K562 (cell line): ENCODE measurements at regions not wholly inside any gene's neighbourhood (a gene's known extent, or its start where the extent isn't known, plus 50 kb on each side); places are given as distances from the start of the nearest gene placed in this dataset.

Source experiments
- ETS2 ChIP-seq: IDR thresholded peaks from 2 replicates; pipeline ENCODE4 v1.6.1; 2016; ENCODE audit warnings: borderline replicate concordance, missing genetic modification characterization, mild to moderate bottlenecking, moderate library complexity, missing compliant biosample characterization; ENCODE audit not compliant: poor library complexity, severe bottlenecking
- HNRNPUL1 ChIP-seq: fragments of 200-400 bp; formaldehyde crosslinking; IDR thresholded peaks from 2 replicates; pipeline ENCODE4 v1.6.1; 2017; ENCODE audit warnings: low read length
- KAT2B ChIP-seq: IDR thresholded peaks from one replicate; pipeline ENCODE4 v1.6.1; 2012; ENCODE audit warnings: low read depth, mild to moderate bottlenecking, control low read depth, inconsistent platforms, low read length, moderate library complexity
- KHSRP ChIP-seq: fragments of 450-650 bp; IDR thresholded peaks from 2 replicates; pipeline ENCODE4 v1.6.1; 2017
- L3MBTL2 ChIP-seq: fragments of 450-650 bp; IDR thresholded peaks from 2 replicates; pipeline ENCODE4 v1.6.1; 2016; ENCODE audit warnings: mild to moderate bottlenecking, moderate library complexity
- NCOR1 ChIP-seq: fragments of 450-650 bp; IDR thresholded peaks from 2 replicates; pipeline ENCODE4 v1.6.1; 2016; ENCODE audit warnings: mild to moderate bottlenecking, moderate library complexity
- PCBP1 ChIP-seq: fragments of 200-400 bp; formaldehyde crosslinking; IDR thresholded peaks from 2 replicates; pipeline ENCODE4 v1.6.1; 2018; ENCODE audit warnings: mild to moderate bottlenecking, low read depth, low read length; ENCODE audit not compliant: poor library complexity, severe bottlenecking
- RUNX1 ChIP-seq: sonication (generic); IDR thresholded peaks from 2 replicates; pipeline ENCODE4 v1.6.1; 2016; ENCODE audit warnings: antibody characterized with exemption, low read depth
- SLC30A9 ChIP-seq: fragments of 250-450 bp; sonication (Bioruptor Pico); IDR thresholded peaks from 2 replicates; pipeline ENCODE4 v1.8.0; 2022; ENCODE audit warnings: mild to moderate bottlenecking, moderate library complexity
- SMAD3 ChIP-seq: fragments of 450-650 bp; formaldehyde crosslinking; conservative IDR thresholded peaks from 2 replicates; pipeline ENCODE4 v1.4.0; 2020; ENCODE audit warnings: mild to moderate bottlenecking
- SREBF2 ChIP-seq: sonication (generic); formaldehyde crosslinking; IDR thresholded peaks from 2 replicates; pipeline ENCODE4 v1.4.0; 2020; ENCODE audit warnings: mild to moderate bottlenecking, missing genetic modification reagents
- TCF7 ChIP-seq: sonication (generic); IDR thresholded peaks from 2 replicates; pipeline ENCODE4 v1.6.1; 2016; ENCODE audit warnings: antibody characterized with exemption, borderline replicate concordance
- TOE1 ChIP-seq, 2 experiments: fragments of 450-650 bp in 1 of 2; sonication (generic) in 1 of 2; formaldehyde crosslinking in 1 of 2; IDR thresholded peaks; 2 replicates each; pipeline versions ENCODE4 v1.7.1 to v1.8.0; 2016 to 2022; ENCODE audit warnings: borderline replicate concordance in 2 of 2, mild to moderate bottlenecking in 2 of 2, antibody characterized with exemption in 1 of 2, inconsistent platforms in 1 of 2, low read depth in 1 of 2, missing genetic modification reagents in 1 of 2, moderate library complexity in 1 of 2
- ZNF124 ChIP-seq: sonication (generic); formaldehyde crosslinking; IDR thresholded peaks from 2 replicates; pipeline ENCODE4 v1.8.1; 2022; ENCODE audit warnings: missing genetic modification reagents
- ZNF140 ChIP-seq: fragments of 250-450 bp; sonication (Bioruptor Pico); IDR thresholded peaks from 2 replicates; pipeline ENCODE4 v1.8.0; 2021; ENCODE audit warnings: moderate library complexity, mild to moderate bottlenecking, inconsistent platforms
- ZNF146 ChIP-seq: IDR thresholded peaks from one replicate; pipeline ENCODE4 v1.6.1; 2018; ENCODE audit warnings: missing compliant biosample characterization; ENCODE audit not compliant: unreplicated experiment
- ZNF184 ChIP-seq: sonication (generic); formaldehyde crosslinking; IDR thresholded peaks from 2 replicates; pipeline ENCODE4 v1.5.0; 2020; ENCODE audit warnings: missing genetic modification reagents
- TF ChIP-seq, protein P1 (sequence below): fragments of 250-450 bp; sonication (Bioruptor Pico); IDR thresholded peaks from 2 replicates; pipeline ENCODE4 v1.5.1; 2021; ENCODE audit warnings: mild to moderate bottlenecking
- TF ChIP-seq, protein P2 (sequence below): fragments of 450-650 bp; formaldehyde crosslinking; IDR thresholded peaks from 2 replicates; pipeline ENCODE4 v1.4.0; 2020; ENCODE audit warnings: mild to moderate bottlenecking, moderate library complexity
- TF ChIP-seq, protein P3 (sequence below): IDR thresholded peaks from 2 replicates; pipeline ENCODE4 v1.6.1; 2016; ENCODE audit warnings: missing genetic modification characterization, missing compliant biosample characterization
- TF ChIP-seq, protein P4 (sequence below), 2 experiments: fragments of 150-350 bp in 1 of 2; IDR thresholded peaks; 2 replicates each; pipeline ENCODE4 v1.6.1; 2012 to 2016; ENCODE audit warnings: low read depth in 2 of 2, low read length in 2 of 2, mild to moderate bottlenecking in 1 of 2, moderate library complexity in 1 of 2

DNA sequence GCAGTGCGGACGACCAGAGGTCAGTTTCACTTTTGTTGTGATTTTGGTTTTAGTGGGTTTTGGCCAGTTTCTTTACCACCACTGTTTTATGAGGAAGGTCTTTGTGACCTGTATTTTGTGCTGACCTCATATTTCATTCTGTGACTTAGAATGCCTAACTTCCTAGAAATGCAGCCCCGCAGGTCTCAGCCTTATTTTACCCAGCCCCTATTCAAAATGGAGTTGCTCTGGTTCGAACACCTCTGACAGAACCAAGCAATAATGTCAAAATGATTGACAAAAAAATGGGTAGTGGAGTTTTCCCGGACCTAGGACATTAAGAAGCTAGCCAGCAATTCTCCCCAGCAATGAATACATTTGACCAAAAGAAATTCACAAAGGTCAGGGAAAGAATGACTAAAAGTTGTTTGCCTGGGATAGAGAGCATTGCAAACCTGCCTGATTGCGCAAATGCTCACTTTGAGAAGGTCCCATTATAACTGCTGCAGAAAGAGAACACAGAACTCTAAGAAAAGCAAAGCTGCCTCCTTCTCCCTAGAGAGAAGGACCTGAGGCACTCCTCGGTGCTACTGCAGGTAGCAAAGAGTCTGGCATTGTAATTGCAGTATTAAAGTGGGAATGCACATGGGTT lies 288.8 kb downstream of the ADGB start (continued):
- TF ChIP-seq, protein P1, sequence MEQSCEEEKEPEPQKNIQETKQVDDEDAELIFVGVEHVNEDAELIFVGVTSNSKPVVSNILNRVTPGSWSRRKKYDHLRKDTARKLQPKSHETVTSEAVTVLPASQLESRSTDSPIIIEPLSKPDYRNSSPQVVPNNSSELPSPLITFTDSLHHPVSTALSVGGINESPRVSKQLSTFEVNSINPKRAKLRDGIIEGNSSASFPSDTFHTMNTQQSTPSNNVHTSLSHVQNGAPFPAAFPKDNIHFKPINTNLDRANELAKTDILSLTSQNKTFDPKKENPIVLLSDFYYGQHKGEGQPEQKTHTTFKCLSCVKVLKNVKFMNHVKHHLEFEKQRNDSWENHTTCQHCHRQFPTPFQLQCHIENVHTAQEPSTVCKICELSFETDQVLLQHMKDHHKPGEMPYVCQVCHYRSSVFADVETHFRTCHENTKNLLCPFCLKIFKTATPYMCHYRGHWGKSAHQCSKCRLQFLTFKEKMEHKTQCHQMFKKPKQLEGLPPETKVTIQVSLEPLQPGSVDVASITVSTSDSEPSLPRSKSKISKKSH (CRISPR knock-in tag): peak; percentile 100
- TF ChIP-seq PCBP1: no peak
- no peak for TF ChIP-seq ZNF146
- no peak for TF ChIP-seq ZNF184
- peak; percentile 100 for TF ChIP-seq SMAD3 (CRISPR knock-in tag)
- TF ChIP-seq, protein P2, sequence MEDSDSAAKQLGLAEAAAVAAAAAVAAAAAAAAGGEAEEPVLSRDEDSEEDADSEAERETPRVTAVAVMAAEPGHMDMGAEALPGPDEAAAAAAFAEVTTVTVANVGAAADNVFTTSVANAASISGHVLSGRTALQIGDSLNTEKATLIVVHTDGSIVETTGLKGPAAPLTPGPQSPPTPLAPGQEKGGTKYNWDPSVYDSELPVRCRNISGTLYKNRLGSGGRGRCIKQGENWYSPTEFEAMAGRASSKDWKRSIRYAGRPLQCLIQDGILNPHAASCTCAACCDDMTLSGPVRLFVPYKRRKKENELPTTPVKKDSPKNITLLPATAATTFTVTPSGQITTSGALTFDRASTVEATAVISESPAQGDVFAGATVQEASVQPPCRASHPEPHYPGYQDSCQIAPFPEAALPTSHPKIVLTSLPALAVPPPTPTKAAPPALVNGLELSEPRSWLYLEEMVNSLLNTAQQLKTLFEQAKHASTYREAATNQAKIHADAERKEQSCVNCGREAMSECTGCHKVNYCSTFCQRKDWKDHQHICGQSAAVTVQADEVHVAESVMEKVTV: peak; percentile 98
- TF ChIP-seq L3MBTL2: no peak; the same call in 1 of the 2 replicates
- peak; percentile 100 for TF ChIP-seq ZNF140 (CRISPR knock-in tag)
- TF ChIP-seq HNRNPUL1: no peak
- TF ChIP-seq KAT2B: no peak
- no peak for TF ChIP-seq NCOR1
- no peak for TF ChIP-seq SREBF2
- TF ChIP-seq, protein P3, sequence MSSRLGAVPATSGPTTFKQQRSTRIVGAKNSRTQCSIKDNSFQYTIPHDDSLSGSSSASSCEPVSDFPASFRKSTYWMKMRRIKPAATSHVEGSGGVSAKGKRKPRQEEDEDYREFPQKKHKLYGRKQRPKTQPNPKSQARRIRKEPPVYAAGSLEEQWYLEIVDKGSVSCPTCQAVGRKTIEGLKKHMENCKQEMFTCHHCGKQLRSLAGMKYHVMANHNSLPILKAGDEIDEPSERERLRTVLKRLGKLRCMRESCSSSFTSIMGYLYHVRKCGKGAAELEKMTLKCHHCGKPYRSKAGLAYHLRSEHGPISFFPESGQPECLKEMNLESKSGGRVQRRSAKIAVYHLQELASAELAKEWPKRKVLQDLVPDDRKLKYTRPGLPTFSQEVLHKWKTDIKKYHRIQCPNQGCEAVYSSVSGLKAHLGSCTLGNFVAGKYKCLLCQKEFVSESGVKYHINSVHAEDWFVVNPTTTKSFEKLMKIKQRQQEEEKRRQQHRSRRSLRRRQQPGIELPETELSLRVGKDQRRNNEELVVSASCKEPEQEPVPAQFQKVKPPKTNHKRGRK: no peak
- no peak for TF ChIP-seq ZNF124 (CRISPR knock-in tag)
- TF ChIP-seq TCF7: no peak
- TF ChIP-seq TOE1 (IDR thresholded peaks at IDR 0.05; ENCODE audit: borderline replicate concordance): no peak; the same call in 1 of the 2 replicates
- no peak for TF ChIP-seq TOE1 (CRISPR knock-in tag; IDR thresholded peaks at IDR 0.05; ENCODE audit: borderline replicate concordance, low read depth)
- TF ChIP-seq, protein P4, sequence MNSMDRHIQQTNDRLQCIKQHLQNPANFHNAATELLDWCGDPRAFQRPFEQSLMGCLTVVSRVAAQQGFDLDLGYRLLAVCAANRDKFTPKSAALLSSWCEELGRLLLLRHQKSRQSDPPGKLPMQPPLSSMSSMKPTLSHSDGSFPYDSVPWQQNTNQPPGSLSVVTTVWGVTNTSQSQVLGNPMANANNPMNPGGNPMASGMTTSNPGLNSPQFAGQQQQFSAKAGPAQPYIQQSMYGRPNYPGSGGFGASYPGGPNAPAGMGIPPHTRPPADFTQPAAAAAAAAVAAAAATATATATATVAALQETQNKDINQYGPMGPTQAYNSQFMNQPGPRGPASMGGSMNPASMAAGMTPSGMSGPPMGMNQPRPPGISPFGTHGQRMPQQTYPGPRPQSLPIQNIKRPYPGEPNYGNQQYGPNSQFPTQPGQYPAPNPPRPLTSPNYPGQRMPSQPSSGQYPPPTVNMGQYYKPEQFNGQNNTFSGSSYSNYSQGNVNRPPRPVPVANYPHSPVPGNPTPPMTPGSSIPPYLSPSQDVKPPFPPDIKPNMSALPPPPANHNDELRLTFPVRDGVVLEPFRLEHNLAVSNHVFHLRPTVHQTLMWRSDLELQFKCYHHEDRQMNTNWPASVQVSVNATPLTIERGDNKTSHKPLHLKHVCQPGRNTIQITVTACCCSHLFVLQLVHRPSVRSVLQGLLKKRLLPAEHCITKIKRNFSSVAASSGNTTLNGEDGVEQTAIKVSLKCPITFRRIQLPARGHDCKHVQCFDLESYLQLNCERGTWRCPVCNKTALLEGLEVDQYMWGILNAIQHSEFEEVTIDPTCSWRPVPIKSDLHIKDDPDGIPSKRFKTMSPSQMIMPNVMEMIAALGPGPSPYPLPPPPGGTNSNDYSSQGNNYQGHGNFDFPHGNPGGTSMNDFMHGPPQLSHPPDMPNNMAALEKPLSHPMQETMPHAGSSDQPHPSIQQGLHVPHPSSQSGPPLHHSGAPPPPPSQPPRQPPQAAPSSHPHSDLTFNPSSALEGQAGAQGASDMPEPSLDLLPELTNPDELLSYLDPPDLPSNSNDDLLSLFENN (IDR thresholded peaks at IDR 0.05; ENCODE audit: low read depth in 2 of 2, low read length in 2 of 2): no peak
- TF ChIP-seq RUNX1: no peak
- TF ChIP-seq KHSRP: no peak
- peak; percentile 99 for TF ChIP-seq ETS2
- TF ChIP-seq SLC30A9 (CRISPR knock-in tag): peak; percentile 99
